GM12875 (cell line): ENCODE measurements at regions not wholly inside any gene's neighbourhood (a gene's known extent, or its start where the extent isn't known, plus 50 kb on each side); places are given as distances from the start of the nearest gene placed in this dataset.

Experiments used
- H3K4me3 ChIP-seq: one replicate; pipeline ENCODE4 v1.5.1; 2011; ENCODE audit warnings: low read depth, low read length, control low read depth
- CTCF ChIP-seq: IDR thresholded peaks from 2 replicates; pipeline ENCODE4 v1.5.1; 2011; ENCODE audit warnings: low read depth, mild to moderate bottlenecking, control low read depth, inconsistent platforms, low read length, moderate library complexity, borderline replicate concordance; ENCODE audit not compliant: insufficient read depth

GRCh38 chr13:100754459-100754858 lies 79.9 kb upstream of the TMTC4 start:
- TF ChIP-seq CTCF: no peak
- H3K4me3 ChIP-seq: no peak overlapping the region

GRCh38 chr13:100753376-100753775 lies 78.8 kb upstream of the TMTC4 start:
- no peak for TF ChIP-seq CTCF
- H3K4me3 ChIP-seq: no peak overlapping the region

GRCh38 chr13:100751826-100752225 lies 77.2 kb upstream of the TMTC4 start:
- TF ChIP-seq CTCF: no peak
- H3K4me3 ChIP-seq: no peak overlapping the region

- no peak for TF ChIP-seq CTCF
Observed at GRCh38 chr13:100746953-100747683, 72.5 kb upstream of the TMTC4 start.

GRCh38 chr13:100738176-100738855 lies 63.7 kb upstream of the TMTC4 start:
- H3K4me3 ChIP-seq: no peak overlapping the region
- TF ChIP-seq CTCF: no peak

More at GRCh38 chr13:100746953-100747683, 72.5 kb upstream of the TMTC4 start:
- no peak overlapping the region for H3K4me3 ChIP-seq

GRCh38 chr13:100735494-100735893 lies 60.9 kb upstream of the TMTC4 start:
- no peak for TF ChIP-seq CTCF
- H3K4me3 ChIP-seq: no peak overlapping the region
